AG09309 (cell line): ENCODE measurements at regions not wholly inside any gene's neighbourhood (a gene's known extent, or its start where the extent isn't known, plus 50 kb on each side); places are given as distances from the start of the nearest gene placed in this dataset.

Experiments used
- DNase-seq: peaks from one replicate; pipeline ENCODE4 v3.0.0-alpha.2; 2010; ENCODE audit warnings: low read depth
- H3K4me3 ChIP-seq: 2 replicates; pipeline ENCODE4 v1.5.1; 2011; ENCODE audit warnings: mild to moderate bottlenecking, low read depth, low read length, moderate library complexity; ENCODE audit not compliant: control insufficient read depth
- TF ChIP-seq, protein P1 (sequence below): IDR thresholded peaks from 2 replicates; pipeline ENCODE4 v1.5.1; 2011; ENCODE audit warnings: mild to moderate bottlenecking, low read depth, low read length, inconsistent platforms; ENCODE audit not compliant: insufficient read depth, control insufficient read depth; ENCODE audit errors: missing control alignments

DNA sequence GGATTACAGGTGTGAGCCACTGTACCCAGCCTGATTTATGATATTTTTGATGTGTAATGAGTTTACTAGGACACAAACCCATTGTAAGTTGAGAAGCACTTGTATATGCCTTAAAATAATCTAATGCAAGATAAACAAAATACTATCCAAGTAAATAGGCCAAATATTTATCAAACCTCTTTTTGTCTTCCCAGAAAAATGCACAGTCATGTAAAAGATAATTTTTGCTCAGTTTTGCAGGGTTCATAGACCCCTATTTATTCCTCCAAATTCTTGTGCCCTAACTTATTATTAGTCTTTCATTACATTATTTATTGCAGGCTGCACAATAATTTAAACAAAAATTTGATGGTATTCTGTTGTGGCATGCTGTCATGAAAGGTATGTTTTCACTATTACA lies 1290.7 kb downstream of the STIM2 start:
- TF ChIP-seq, protein P1, sequence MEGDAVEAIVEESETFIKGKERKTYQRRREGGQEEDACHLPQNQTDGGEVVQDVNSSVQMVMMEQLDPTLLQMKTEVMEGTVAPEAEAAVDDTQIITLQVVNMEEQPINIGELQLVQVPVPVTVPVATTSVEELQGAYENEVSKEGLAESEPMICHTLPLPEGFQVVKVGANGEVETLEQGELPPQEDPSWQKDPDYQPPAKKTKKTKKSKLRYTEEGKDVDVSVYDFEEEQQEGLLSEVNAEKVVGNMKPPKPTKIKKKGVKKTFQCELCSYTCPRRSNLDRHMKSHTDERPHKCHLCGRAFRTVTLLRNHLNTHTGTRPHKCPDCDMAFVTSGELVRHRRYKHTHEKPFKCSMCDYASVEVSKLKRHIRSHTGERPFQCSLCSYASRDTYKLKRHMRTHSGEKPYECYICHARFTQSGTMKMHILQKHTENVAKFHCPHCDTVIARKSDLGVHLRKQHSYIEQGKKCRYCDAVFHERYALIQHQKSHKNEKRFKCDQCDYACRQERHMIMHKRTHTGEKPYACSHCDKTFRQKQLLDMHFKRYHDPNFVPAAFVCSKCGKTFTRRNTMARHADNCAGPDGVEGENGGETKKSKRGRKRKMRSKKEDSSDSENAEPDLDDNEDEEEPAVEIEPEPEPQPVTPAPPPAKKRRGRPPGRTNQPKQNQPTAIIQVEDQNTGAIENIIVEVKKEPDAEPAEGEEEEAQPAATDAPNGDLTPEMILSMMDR: no peak
- no peak overlapping the region for H3K4me3 ChIP-seq
- no peak for DNase-seq

DNA sequence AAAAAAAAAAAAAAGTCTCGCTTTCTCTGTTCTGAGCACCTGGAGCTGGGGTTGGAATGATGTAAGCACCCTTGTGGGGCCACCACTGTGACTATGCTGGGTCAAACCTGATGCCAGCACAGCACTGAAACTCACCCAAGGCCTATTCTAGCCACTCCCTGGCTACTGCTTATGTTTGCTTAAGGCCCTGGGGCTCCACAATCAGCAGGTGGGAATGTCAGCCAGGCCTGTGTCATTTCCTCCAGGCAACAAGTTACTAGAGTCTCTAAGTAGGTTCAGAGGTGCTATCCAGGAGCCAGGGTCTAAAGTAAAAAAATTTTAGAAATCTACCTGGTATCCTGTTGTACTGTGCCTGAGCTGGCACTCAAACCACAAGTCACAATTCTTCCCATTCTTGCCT lies 1306.8 kb downstream of the STIM2 start:
- DNase-seq: no peak
- H3K4me3 ChIP-seq: no peak overlapping the region
- TF ChIP-seq, protein P1: no peak

DNA sequence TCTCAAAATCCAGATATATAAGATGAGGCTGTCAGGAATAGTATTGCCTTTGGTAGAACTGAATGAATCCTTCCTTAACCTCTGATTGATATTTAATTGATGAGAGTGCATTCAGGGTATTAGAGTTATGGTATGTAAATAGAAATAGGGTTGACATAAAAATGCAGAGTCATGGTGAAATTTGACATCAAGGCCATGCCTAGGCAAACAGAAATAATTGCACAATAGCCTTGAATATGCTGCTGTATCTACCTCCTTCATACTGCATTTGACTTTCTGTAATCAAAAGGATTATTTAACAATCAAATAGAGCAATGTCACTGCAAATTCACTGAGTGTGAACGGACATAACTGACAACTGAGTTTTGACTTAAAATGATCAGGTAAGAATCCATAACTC lies 1316.3 kb downstream of the STIM2 start:
- DNase-seq: no peak
- TF ChIP-seq, protein P1: no peak
- H3K4me3 ChIP-seq: no peak overlapping the region

DNA sequence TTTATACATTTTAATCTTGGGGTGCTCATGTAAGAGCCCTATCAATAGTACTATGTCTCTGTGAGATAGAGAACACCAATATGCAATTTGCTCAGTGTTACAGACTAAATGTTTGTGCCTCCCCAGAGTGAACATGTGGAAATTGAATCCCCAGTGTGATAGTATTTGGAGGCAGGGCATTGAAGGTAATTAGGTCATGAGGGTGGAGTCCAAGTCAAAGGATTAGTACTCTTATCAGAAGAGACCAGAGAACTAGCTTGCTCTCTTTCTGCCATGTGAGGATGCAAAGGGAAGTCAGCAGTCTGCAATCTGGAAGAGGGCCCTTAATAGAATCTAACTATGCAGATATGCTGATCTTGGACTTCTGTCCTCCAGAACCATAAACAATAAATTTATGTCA lies 1317.0 kb downstream of the STIM2 start:
- no peak overlapping the region for H3K4me3 ChIP-seq
- TF ChIP-seq, protein P1: no peak
- no peak for DNase-seq

DNA sequence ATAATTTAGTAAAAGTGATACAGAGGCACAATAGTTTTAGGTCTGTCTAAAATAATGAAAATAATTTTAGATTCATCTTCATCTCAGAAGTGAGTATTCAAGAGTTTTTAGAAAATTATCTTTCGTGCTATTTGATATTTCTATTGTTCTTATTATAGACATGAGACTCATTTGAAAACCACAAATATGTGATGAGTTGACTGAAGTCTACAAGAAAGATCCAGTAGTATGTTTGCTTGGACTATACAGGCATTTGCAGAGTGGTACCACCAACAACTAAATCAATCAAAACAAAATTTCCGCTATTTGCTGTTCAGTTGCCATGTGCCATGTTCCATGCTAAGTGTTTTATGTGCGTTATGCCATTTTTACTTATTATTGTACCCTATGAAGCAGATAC lies 1318.5 kb downstream of the STIM2 start:
- DNase-seq: no peak
- TF ChIP-seq, protein P1: no peak
- H3K4me3 ChIP-seq: no peak overlapping the region

DNA sequence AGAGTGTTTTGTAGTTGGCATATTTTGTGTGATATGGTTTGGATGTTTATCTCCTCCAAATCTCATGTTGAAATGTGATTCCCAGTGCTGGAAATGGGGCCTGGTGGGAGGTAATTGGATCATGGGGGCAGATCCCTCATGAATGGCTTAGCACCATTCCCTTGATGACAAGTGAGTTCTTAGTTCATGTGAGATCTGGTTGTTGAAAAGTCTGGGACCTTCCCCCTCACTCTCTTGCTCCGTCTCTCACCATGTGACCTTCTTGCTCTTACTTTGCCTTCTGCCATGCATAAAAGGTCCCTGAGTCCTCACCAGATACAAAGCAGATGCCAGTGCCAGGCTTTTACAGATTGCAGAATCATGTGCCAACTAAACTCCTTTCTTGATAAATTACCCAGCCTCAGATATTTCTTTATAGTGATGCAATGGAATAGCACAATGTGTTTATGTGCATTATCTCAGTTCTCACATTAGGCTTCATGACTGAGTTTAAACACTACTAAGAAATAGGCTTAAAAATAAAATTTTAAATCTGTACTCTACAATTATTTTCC lies 1348.8 kb downstream of the STIM2 start:
- TF ChIP-seq, protein P1: no peak
- DNase-seq: no peak
- no peak overlapping the region for H3K4me3 ChIP-seq
